ENCODE measurements at regions not wholly inside any gene's neighbourhood (a gene's known extent, or its start where the extent isn't known, plus 50 kb on each side); places are given as distances from the start of the nearest gene placed in this dataset.

DNA sequence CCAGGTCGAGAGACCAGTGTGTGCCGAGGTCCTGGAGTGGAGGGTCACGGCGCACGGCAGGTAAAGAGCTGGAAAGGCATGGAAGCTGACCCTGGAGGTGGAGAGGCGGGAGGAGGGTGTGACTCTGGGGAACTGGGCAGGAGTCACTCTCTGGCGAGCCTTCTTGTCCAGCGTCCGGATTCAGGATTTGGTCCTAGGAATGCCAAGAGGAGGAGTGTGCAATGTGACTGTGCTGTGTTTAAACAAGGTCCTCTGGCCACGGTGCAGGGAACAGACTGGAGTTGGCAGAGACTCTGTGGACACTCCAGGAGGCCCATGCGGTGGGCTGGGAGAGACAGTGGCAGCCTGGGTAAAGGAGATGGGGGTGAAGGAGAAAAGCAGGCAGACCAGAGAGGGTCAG lies 64.2 kb upstream of the CASZ1 start:
- Histone ChIP-seq H3K9me3 (no peaks in the 10 kb centered on the region), H3K27ac (no peak overlapping the region), H3K4me1 (no peaks in the 10 kb centered on the region), H3K4me2 (no peak overlapping the region), H3K4me3 (no peak overlapping the region)
- CTCF ChIA-PET: interaction anchor here (1.2 to 2.1 kb wide), 3 partner anchors 37 to 353 kb away, joined by 3 to 9 read pairs (median 4); no protein-coding TSS in a partner anchor
- POLR2A ChIA-PET: no interaction called here
- TF ChIP-seq RARB (CRISPR knock-in tag; IDR thresholded peaks at IDR 0.05) (no peak), RCOR1 (IDR thresholded peaks at IDR 0.05; ENCODE audit: low read depth, low read length) (no peak), TFCP2L1 (CRISPR knock-in tag; IDR thresholded peaks at IDR 0.05) (no peak), KDM5A (IDR thresholded peaks at IDR 0.05) (no peak), REST (IDR thresholded peaks at IDR 0.05) (no peak), EHMT2 (IDR thresholded peaks at IDR 0.05; ENCODE audit: low read depth) (no peak), CHD4 (IDR thresholded peaks at IDR 0.05; ENCODE audit: borderline replicate concordance) (no peak), ZC3H11A (IDR thresholded peaks at IDR 0.05) (no peak), ESRRA (IDR thresholded peaks at IDR 0.05; ENCODE audit: borderline replicate concordance, low read length) (no peak), EP300 (IDR thresholded peaks at IDR 0.05) (no peak)
- ATAC-seq (peak in 1 of 2 experiments; percentile 36; a peak in 3 of 6 replicates), FAIRE-seq (no peak), DNase-seq (ENCODE audit: low read depth in 1 of 2, low spot score in 1 of 2) (no peak)
- WGBS (ENCODE audit: missing lambda C conversion rate): 59% methylated on average over 10 of the region's 11 CpGs

DNA sequence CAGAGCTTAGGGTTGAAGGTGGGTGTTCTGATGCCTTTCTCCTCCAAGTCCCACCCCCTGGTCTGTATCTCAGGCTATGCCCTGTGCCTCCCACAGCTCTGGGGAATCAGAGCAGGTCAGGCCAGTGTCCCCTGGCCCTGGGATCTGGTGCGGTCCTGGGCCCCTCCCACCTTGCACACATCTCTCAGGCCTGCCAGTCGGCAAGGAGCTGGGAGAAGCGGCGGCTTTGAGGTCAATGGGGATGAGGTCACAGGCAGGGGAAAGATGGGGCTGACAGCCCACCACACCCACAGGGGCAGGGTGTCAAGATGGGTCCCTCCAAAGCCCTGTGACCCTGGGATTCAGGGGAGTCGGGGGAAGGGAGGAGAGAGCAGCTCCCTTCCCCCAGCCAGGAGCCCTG lies 65.4 kb upstream of the CASZ1 start:
- ATAC-seq (no peak), FAIRE-seq (no peak), DNase-seq (ENCODE audit: low read depth in 1 of 2, low spot score in 1 of 2) (no peak)
- 88% methylated on average over 1 of the region's 5 CpGs for WGBS (ENCODE audit: missing lambda C conversion rate)
- no peaks in the 10 kb centered on the region for H3K9me3 ChIP-seq
- CTCF ChIA-PET: interaction anchor here (0.8 to 2.1 kb wide), 6 partner anchors 38 to 368 kb away, joined by 3 to 12 read pairs (median 4); no protein-coding TSS in a partner anchor
- no peak overlapping the region for H3K4me3 ChIP-seq
- H3K27ac ChIP-seq: no peak overlapping the region
- TF ChIP-seq NPAS2 (CRISPR knock-in tag; IDR thresholded peaks at IDR 0.05; ENCODE audit: borderline replicate concordance) (no peak), CBX8 (IDR thresholded peaks at IDR 0.05) (no peak), HOXA7 (CRISPR knock-in tag; IDR thresholded peaks at IDR 0.05) (no peak), NR3C1 (IDR thresholded peaks at IDR 0.05) (no peak), SREBF2 (IDR thresholded peaks at IDR 0.05) (no peak), MAZ (IDR thresholded peaks at IDR 0.05; ENCODE audit: borderline replicate concordance, low read depth, low read length) (no peak), RAD21 (conservative IDR thresholded peaks at IDR 0.05 in 1 of 2, IDR thresholded peaks at IDR 0.05 in 1 of 2) (no peak), EP300 (IDR thresholded peaks at IDR 0.05) (no peak), HOXB5 (CRISPR knock-in tag; IDR thresholded peaks at IDR 0.05) (no peak), PBX3 (IDR thresholded peaks at IDR 0.05) (no peak), MAX (IDR thresholded peaks at IDR 0.05) (no peak), FOSL2 (IDR thresholded peaks at IDR 0.05) (no peak), FOSL2 (CRISPR knock-in tag; IDR thresholded peaks at IDR 0.05) (no peak), JUN (IDR thresholded peaks at IDR 0.05) (no peak), FOSB (CRISPR knock-in tag; IDR thresholded peaks at IDR 0.05) (no peak), EHF (CRISPR knock-in tag; IDR thresholded peaks at IDR 0.05) (no peak)
- TF ChIP-seq, protein P1, sequence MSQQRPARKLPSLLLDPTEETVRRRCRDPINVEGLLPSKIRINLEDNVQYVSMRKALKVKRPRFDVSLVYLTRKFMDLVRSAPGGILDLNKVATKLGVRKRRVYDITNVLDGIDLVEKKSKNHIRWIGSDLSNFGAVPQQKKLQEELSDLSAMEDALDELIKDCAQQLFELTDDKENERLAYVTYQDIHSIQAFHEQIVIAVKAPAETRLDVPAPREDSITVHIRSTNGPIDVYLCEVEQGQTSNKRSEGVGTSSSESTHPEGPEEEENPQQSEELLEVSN (IDR thresholded peaks at IDR 0.05; ENCODE audit: borderline replicate concordance, low read depth): no peak
- H3K4me1 ChIP-seq: no peaks in the 10 kb centered on the region
- no peak overlapping the region for H3K4me2 ChIP-seq
- POLR2A ChIA-PET: no interaction called here
